ENCODE measurements at regions not wholly inside any gene's neighbourhood (a gene's known extent, or its start where the extent isn't known, plus 50 kb on each side); places are given as distances from the start of the nearest gene placed in this dataset.
"Not testable (repeated sequence)": the region's sequence is repeated elsewhere in the genome, so short reads cannot be mapped to it uniquely, and the experiment has no call there.

GRCh38 chr21:15932726-15933125 is 202.9 kb downstream of the USP25 start:
- DNase-seq: no peak

- DNase-seq: no peak
Observed at GRCh38 chr21:15935530-15935929, 205.7 kb downstream of the USP25 start.

- DNase-seq: no peak
Observed at GRCh38 chr21:15943009-15943666, 213.4 kb downstream of the USP25 start.

- DNase-seq: no peak
Observed at GRCh38 chr21:15947677-15948076, 217.9 kb downstream of the USP25 start.

- no peak for DNase-seq
Observed at GRCh38 chr21:15953551-15954116, 223.9 kb downstream of the USP25 start.

GRCh38 chr21:15964236-15964855 is 234.6 kb downstream of the USP25 start:
- no peak for DNase-seq

- no peak for DNase-seq
Observed at GRCh38 chr21:15966231-15966630, 236.4 kb downstream of the USP25 start.

- no peak for DNase-seq
Observed at GRCh38 chr21:15966651-15967050, 236.9 kb downstream of the USP25 start.

GRCh38 chr21:15967661-15968060 is 237.9 kb downstream of the USP25 start:
- DNase-seq: no peak

- DNase-seq: no peak
Observed at GRCh38 chr21:15968776-15969310, 239.1 kb downstream of the USP25 start.

GRCh38 chr21:15976807-15977206 is 247.0 kb downstream of the USP25 start:
- no peak for DNase-seq

- no peak for DNase-seq
Observed at GRCh38 chr21:15978215-15978738, 248.5 kb downstream of the USP25 start.

GRCh38 chr21:15979493-15979892 is 249.7 kb downstream of the USP25 start:
- DNase-seq: not testable (repeated sequence)

GRCh38 chr21:15986277-15986676 is 256.5 kb downstream of the USP25 start:
- no peak for DNase-seq

GRCh38 chr21:15992171-15992570 is 262.4 kb downstream of the USP25 start:
- DNase-seq: no peak

GRCh38 chr21:15993951-15994350 is 264.2 kb downstream of the USP25 start:
- no peak for DNase-seq

GRCh38 chr21:15999741-16000140 is 270.0 kb downstream of the USP25 start:
- DNase-seq: no peak

- DNase-seq: no peak
Observed at GRCh38 chr21:16002874-16003466, 273.2 kb downstream of the USP25 start.

GRCh38 chr21:16004086-16004485 is 274.3 kb downstream of the USP25 start:
- no peak for DNase-seq

GRCh38 chr21:16004523-16004922 is 274.7 kb downstream of the USP25 start:
- DNase-seq: no peak

- no peak for DNase-seq
Observed at GRCh38 chr21:16005996-16006395, 276.2 kb downstream of the USP25 start.

- no peak for DNase-seq
Observed at GRCh38 chr21:16007943-16008342, 278.2 kb downstream of the USP25 start.

GRCh38 chr21:16011719-16012118 is 281.9 kb downstream of the USP25 start:
- no peak for DNase-seq

GRCh38 chr21:16013570-16013969 is 283.8 kb downstream of the USP25 start:
- DNase-seq: no peak

Data from effector CD4-positive, alpha-beta T cell (primary cell).